K562 (cell line): ENCODE measurements at regions not wholly inside any gene's neighbourhood (a gene's known extent, or its start where the extent isn't known, plus 50 kb on each side); places are given as distances from the start of the nearest gene placed in this dataset.

Source experiments
- ATAC-seq: fragments of 200-7000 bp; cut with Tn5 transposase; 3 replicates; pipeline ENCODE4 v1.9.1; 2020; ENCODE audit warnings: moderate library complexity
- BruUV-seq: library from RNA; stranded (reverse); fragments of 400-500 nt; replicated peaks from 2 replicates; lab custom pipeline; 2021; lab: Mats Ljungman, UMichigan
- CTCF ChIA-PET: fragments of 300-600 bp; formaldehyde crosslinking; extraction: SDS; loops from one replicate; lab custom pipeline; 2021; ENCODE audit warnings: low intra/inter-chr PET ratio; lab: Yijun Ruan, JAX
- POLR2A ChIA-PET: fragments of 300-600, 350-650 bp; sonication (Branson Sonifier 250); formaldehyde crosslinking; extraction: SDS; loops from one replicate; lab custom pipeline; 2021; ENCODE audit warnings: antibody characterized with exemption, inconsistent platforms; lab: Yijun Ruan, JAX
- DNase-seq, 4 experiments: peaks; one replicate each; pipeline versions ENCODE4 v3.0.0 to v3.0.0-alpha.2; 2011 to 2018; ENCODE audit warnings: low spot score in 3 of 4, mixed read lengths in 3 of 4; ENCODE audit errors: extremely low read depth in 1 of 4
- FAIRE-seq: peaks from 2 replicates; lab custom pipeline; 2011; peaks lifted over from hg19 to GRCh38; lab: Jason Lieb, UNC
- H2AFZ ChIP-seq: 2 replicates; pipeline ENCODE4 v1.6.0; 2011; ENCODE audit warnings: low read depth, low read length, control low read depth, inconsistent platforms
- H3K27ac ChIP-seq: fragments of 200-600 bp; 3 replicates; pipeline ENCODE4 v1.8.0; 2011; ENCODE audit warnings: low read depth, mild to moderate bottlenecking, control low read depth, inconsistent platforms, low read length, moderate library complexity, mixed read lengths; ENCODE audit errors: extremely low read depth
- H3K27me3 ChIP-seq, 2 experiments: fragments of 300-600 bp in 1 of 2; 2 replicates in 1 of 2; 3 replicates in 1 of 2; pipeline versions ENCODE4 v1.6.0 to v1.8.0; 2011; ENCODE audit warnings: inconsistent platforms in 2 of 2, low read length in 2 of 2, mild to moderate bottlenecking in 1 of 2, mixed read lengths in 1 of 2, moderate library complexity in 1 of 2; ENCODE audit not compliant: control insufficient read depth in 2 of 2, insufficient read depth in 2 of 2
- H3K36me3 ChIP-seq: fragments of 300-600 bp; 3 replicates; pipeline ENCODE4 v1.8.0; 2011; ENCODE audit warnings: mild to moderate bottlenecking, low read length, inconsistent platforms; ENCODE audit not compliant: control insufficient read depth, insufficient read depth
- H3K4me1 ChIP-seq, 2 experiments: fragments of 200-600 bp in 1 of 2; replicated peaks in 1 of 2; 2 replicates in 1 of 2; 3 replicates in 1 of 2; pipeline versions ENCODE4 v1.5.1 to v1.8.0; 2011; ENCODE audit warnings: inconsistent platforms in 2 of 2, low read length in 2 of 2, mild to moderate bottlenecking in 1 of 2, mixed read lengths in 1 of 2, moderate library complexity in 1 of 2; ENCODE audit not compliant: control insufficient read depth in 2 of 2, insufficient read depth in 2 of 2
- H3K4me2 ChIP-seq: 2 replicates; pipeline ENCODE4 v1.6.1; 2011; ENCODE audit warnings: low read length, control low read depth, inconsistent platforms, mixed read lengths; ENCODE audit not compliant: insufficient read depth
- H3K4me3 ChIP-seq: fragments of 200-600 bp; sonication (generic), shearing (Covaris generic); 2 replicates; pipeline ENCODE4 v1.5.1; 2016; ENCODE audit warnings: control low read depth, inconsistent platforms
- H3K79me2 ChIP-seq: fragments of 200-600 bp; 3 replicates; pipeline ENCODE4 v1.8.0; 2011; ENCODE audit warnings: low read length, inconsistent platforms; ENCODE audit not compliant: control insufficient read depth, insufficient read depth
- H3K9ac ChIP-seq, 2 experiments: 2 replicates each; pipeline versions ENCODE4 v1.6.0 to v1.6.1; 2011; ENCODE audit warnings: low read depth in 2 of 2, low read length in 2 of 2, control low read depth in 1 of 2, inconsistent platforms in 1 of 2, mild to moderate bottlenecking in 1 of 2, mixed read lengths in 1 of 2; ENCODE audit not compliant: insufficient read depth in 1 of 2
- H3K9me1 ChIP-seq: one replicate; pipeline ENCODE4 v1.6.0; 2011; ENCODE audit warnings: inconsistent platforms, mild to moderate bottlenecking, low read length, moderate library complexity; ENCODE audit not compliant: control insufficient read depth, insufficient read depth
- H3K9me3 ChIP-seq: replicated peaks from 2 replicates; pipeline ENCODE4 v1.5.1; 2011; ENCODE audit warnings: low read depth, low read length, inconsistent platforms; ENCODE audit not compliant: control insufficient read depth, insufficient read depth
- H4K20me1 ChIP-seq: replicated peaks from 2 replicates; pipeline ENCODE4 v1.6.1; 2011; ENCODE audit warnings: low read length, inconsistent platforms, mixed read lengths; ENCODE audit not compliant: control insufficient read depth, insufficient read depth
- EP300 ChIP-seq: IDR thresholded peaks from 2 replicates; pipeline ENCODE4 v1.6.1; 2012; ENCODE audit warnings: low read length, improper control_type of control experiment
- POLR2G ChIP-seq: fragments of 200-400 bp; formaldehyde crosslinking; IDR thresholded peaks from 2 replicates; pipeline ENCODE4 v1.6.1; 2017; ENCODE audit warnings: low read depth, mild to moderate bottlenecking, antibody characterized with exemption, low read length, moderate library complexity
- WGBS: fragments of 100-300 bp; shearing (Covaris generic); methylation state at CpG from one replicate; pipeline ENCODE4 v1.1.6; 2016; ENCODE audit warnings: low coverage, mixed read lengths; ENCODE audit not compliant: insufficient coverage; ENCODE audit errors: missing lambda C conversion rate; 5-methylcytosine and 5-hydroxymethylcytosine counted together
- in situ Hi-C: fragments of 300-500 bp; cut with MboI; formaldehyde crosslinking; loops from 4 replicates; pipeline ENCODE4 v1.15.0; 2018; ENCODE audit warnings: inconsistent platforms, mixed read lengths
- intact Hi-C: fragments of 100-400 bp; cut with micrococcal nuclease; formaldehyde crosslinking; loops from 2 replicates; pipeline ENCODE4 v1.14.2; 2022
- TF ChIP-seq, protein P1 (sequence below): fragments of 450-650 bp; formaldehyde crosslinking; IDR thresholded peaks from 2 replicates; pipeline ENCODE4 v1.4.0; 2020; ENCODE audit warnings: mild to moderate bottlenecking, mixed read lengths
- TF ChIP-seq, protein P2 (sequence below): sonication (generic); formaldehyde crosslinking; IDR thresholded peaks from 2 replicates; pipeline ENCODE4 v1.8.1; 2023; ENCODE audit warnings: mild to moderate bottlenecking, missing genetic modification reagents

DNA sequence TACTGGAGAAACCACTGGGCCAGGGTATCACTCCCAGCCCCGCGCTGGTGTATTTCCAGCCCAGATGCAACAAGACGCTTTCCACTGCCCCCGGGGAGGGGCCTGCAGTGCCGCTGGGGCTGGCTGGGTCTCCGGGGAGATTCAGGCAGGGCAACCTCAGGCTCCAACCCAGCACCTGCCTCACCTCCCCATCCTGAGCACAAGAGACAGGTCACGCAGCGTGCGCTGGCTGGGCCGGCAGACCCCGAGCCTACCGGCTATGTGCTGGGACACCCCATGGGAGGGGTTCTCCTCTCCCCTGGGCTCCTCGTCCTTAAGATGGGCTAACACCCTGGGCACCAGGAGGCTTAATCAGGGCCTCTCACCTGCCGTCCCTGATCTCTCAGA is 80.9 kb downstream of the RFLNA start:
- Histone ChIP-seq H4K20me1 (peaks cover 5% of the 10 kb centered on the region; the same call in 1 of the 2 replicates), H3K9ac (no peak overlapping the region), H3K9me1 (no peaks in the 10 kb centered on the region), H3K36me3 (peaks cover 30% of the 10 kb centered on the region; the same call in 1 of the 3 replicates), H2AFZ (no peak overlapping the region), H3K79me2 (no peaks in the 10 kb centered on the region), H3K4me2 (no peak overlapping the region), H3K9me3 (no peaks in the 10 kb centered on the region), H3K4me3 (no peak overlapping the region), H3K27me3 (no peaks in the 10 kb centered on the region), H3K27ac (no peak overlapping the region), H3K4me1 (peaks cover 0 to 8% of the 10 kb centered on the region in 2 experiments; a peak in 1 of 5 replicates)
- WGBS: 87% methylated on average over 6 of the region's 14 CpGs
- CTCF ChIA-PET: no interaction called here
- BruUV-seq: no TSS peak
- in situ Hi-C loops (no loop called here), intact Hi-C loops (no loop called here)
- POLR2A ChIA-PET: no interaction called here
- FAIRE-seq: no peak
- no peak for ATAC-seq
- TF ChIP-seq, protein P1, sequence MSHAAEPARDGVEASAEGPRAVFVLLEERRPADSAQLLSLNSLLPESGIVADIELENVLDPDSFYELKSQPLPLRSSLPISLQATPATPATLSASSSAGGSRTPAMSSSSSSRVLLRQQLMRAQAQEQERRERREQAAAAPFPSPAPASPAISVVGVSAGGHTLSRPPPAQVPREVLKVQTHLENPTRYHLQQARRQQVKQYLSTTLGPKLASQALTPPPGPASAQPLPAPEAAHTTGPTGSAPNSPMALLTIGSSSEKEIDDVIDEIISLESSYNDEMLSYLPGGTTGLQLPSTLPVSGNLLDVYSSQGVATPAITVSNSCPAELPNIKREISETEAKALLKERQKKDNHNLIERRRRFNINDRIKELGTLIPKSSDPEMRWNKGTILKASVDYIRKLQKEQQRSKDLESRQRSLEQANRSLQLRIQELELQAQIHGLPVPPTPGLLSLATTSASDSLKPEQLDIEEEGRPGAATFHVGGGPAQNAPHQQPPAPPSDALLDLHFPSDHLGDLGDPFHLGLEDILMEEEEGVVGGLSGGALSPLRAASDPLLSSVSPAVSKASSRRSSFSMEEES: no peak
- TF ChIP-seq POLR2G: 0 out of 2 replicates have a peak, but pooled peaks have one; percentile 12
- TF ChIP-seq EP300: no peak
- TF ChIP-seq, protein P2, sequence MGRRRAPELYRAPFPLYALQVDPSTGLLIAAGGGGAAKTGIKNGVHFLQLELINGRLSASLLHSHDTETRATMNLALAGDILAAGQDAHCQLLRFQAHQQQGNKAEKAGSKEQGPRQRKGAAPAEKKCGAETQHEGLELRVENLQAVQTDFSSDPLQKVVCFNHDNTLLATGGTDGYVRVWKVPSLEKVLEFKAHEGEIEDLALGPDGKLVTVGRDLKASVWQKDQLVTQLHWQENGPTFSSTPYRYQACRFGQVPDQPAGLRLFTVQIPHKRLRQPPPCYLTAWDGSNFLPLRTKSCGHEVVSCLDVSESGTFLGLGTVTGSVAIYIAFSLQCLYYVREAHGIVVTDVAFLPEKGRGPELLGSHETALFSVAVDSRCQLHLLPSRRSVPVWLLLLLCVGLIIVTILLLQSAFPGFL: no peak
- DNase-seq: no peak
